Uterus (tissue), 3 donors: ENCODE measurements at regions not wholly inside any gene's neighbourhood (a gene's known extent, or its start where the extent isn't known, plus 50 kb on each side); places are given as distances from the start of the nearest gene placed in this dataset.

Experiments used
- DNase-seq, 2 donors: peaks; one replicate each; pipeline ENCODE4 v3.0.0-alpha.2; 2019 to 2020
- H3K27ac ChIP-seq, 2 donors: fragments of 200-600 bp; sonication (generic); 1 replicate in 1 of 2; 2 replicates in 1 of 2; pipeline ENCODE4 v1.5.1; 2016 to 2018
- H3K27me3 ChIP-seq, 2 donors: fragments of 200-600 bp; sonication (generic); one replicate each; pipeline ENCODE4 v1.5.1; 2018 to 2019; ENCODE audit warnings: control low read depth in 1 of 2
- H3K36me3 ChIP-seq, 2 donors: fragments of 200-600 bp; sonication (generic); one replicate each; pipeline ENCODE4 v1.5.1; 2019; ENCODE audit warnings: control low read depth in 1 of 2
- H3K4me1 ChIP-seq, 2 donors: fragments of 200-600 bp; sonication (generic); one replicate each; pipeline ENCODE4 v1.5.1; 2018 to 2019; ENCODE audit warnings: control low read depth in 1 of 2
- H3K4me3 ChIP-seq, 2 donors: fragments of 200-600 bp; sonication (generic); 1 replicate in 1 of 2; 2 replicates in 1 of 2; pipeline ENCODE4 v1.5.1; 2018 to 2019; ENCODE audit warnings: mild to moderate bottlenecking in 1 of 2
- H3K9me3 ChIP-seq, 2 donors: fragments of 200-600 bp; sonication (generic); one replicate each; pipeline ENCODE4 v1.5.1; 2019; ENCODE audit warnings: control low read depth in 1 of 2
- POLR2A ChIP-seq, 2 donors: fragments of 450-650 bp; IDR thresholded peaks; one replicate each; pipeline ENCODE4 v1.6.1; 2016; ENCODE audit warnings: antibody characterized with exemption in 2 of 2, mild to moderate bottlenecking in 1 of 2, moderate library complexity in 1 of 2
- intact Hi-C: fragments of 100-400 bp; cut with DNase I; formaldehyde crosslinking; loops from one replicate; pipeline ENCODE4 v1.15.1; 2023; ENCODE audit warnings: low total_unique reads
- TF ChIP-seq, protein P1 (sequence below), 4 experiments: fragments of 200-600 bp in 2 of 4; fragments of 450-650 bp in 2 of 4; sonication (generic) in 2 of 4; IDR thresholded peaks; one replicate each; pipeline ENCODE4 v1.5.1; 2016 to 2019; ENCODE audit warnings: antibody characterized with exemption in 4 of 4, mild to moderate bottlenecking in 2 of 4, moderate library complexity in 1 of 4
- donor health status: DM: yes; HTN: yes; CAD: no.

DNA sequence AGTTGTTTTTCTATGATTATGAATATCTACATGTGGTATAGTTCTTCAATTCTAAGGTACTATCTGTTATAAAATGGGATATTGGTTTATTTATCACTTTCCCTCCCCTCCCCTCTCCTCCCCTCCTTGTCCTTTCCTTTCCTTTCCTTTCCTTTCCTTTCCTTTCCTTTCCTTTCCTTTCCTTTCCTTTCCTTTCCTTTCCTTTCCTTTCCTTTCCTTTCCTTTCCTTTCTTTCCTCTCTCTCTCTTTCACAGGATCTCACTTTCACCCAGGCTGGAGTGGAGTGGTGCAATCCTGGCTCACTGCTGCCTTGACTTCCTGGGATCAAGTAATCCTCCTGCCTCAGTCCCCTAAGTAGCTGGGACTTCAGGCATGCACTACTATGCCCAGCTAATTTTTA lies 466.8 kb downstream of the DMAC1 start:
- H3K36me3 ChIP-seq = no peaks in the 10 kb centered on the region
- TF ChIP-seq, protein P1, sequence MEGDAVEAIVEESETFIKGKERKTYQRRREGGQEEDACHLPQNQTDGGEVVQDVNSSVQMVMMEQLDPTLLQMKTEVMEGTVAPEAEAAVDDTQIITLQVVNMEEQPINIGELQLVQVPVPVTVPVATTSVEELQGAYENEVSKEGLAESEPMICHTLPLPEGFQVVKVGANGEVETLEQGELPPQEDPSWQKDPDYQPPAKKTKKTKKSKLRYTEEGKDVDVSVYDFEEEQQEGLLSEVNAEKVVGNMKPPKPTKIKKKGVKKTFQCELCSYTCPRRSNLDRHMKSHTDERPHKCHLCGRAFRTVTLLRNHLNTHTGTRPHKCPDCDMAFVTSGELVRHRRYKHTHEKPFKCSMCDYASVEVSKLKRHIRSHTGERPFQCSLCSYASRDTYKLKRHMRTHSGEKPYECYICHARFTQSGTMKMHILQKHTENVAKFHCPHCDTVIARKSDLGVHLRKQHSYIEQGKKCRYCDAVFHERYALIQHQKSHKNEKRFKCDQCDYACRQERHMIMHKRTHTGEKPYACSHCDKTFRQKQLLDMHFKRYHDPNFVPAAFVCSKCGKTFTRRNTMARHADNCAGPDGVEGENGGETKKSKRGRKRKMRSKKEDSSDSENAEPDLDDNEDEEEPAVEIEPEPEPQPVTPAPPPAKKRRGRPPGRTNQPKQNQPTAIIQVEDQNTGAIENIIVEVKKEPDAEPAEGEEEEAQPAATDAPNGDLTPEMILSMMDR (IDR thresholded peaks at IDR 0.05) = no peak
- TF ChIP-seq POLR2A (IDR thresholded peaks at IDR 0.05) = no peak
- no peaks in the 10 kb centered on the region for H3K9me3 ChIP-seq
- intact Hi-C loops = no loop called here
- no peak for DNase-seq
- no peaks in the 10 kb centered on the region for H3K27me3 ChIP-seq
- no peak overlapping the region for H3K27ac ChIP-seq
- no peak overlapping the region for H3K4me3 ChIP-seq
- H3K4me1 ChIP-seq = no peaks in the 10 kb centered on the region

DNA sequence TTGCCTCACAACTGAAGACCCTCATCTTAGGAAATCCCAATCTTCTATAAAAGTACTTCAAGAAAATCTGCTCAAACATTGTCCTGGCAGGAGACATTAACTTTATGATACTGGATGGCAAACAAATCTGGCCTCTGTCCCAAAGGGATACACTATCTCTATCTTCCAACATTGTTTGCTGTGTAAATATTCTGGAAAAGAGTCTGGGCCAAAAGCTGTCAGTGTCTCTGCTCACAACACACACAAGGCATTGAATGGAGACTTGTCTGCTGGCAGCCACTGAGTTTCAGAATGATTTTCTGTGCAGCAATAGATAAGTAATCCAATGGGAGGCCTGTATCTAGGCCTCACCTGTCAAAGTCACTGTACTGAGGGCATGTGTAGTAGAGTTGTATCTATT lies 471.1 kb downstream of the DMAC1 start:
- Histone ChIP-seq H3K9me3 (no peaks in the 10 kb centered on the region), H3K27me3 (no peaks in the 10 kb centered on the region), H3K36me3 (no peaks in the 10 kb centered on the region), H3K4me3 (no peak overlapping the region), H3K27ac (no peak overlapping the region), H3K4me1 (no peaks in the 10 kb centered on the region)
- intact Hi-C loops = no loop called here
- TF ChIP-seq, protein P1 (IDR thresholded peaks at IDR 0.05) = no peak
- TF ChIP-seq POLR2A (IDR thresholded peaks at IDR 0.05) = no peak
- no peak for DNase-seq

DNA sequence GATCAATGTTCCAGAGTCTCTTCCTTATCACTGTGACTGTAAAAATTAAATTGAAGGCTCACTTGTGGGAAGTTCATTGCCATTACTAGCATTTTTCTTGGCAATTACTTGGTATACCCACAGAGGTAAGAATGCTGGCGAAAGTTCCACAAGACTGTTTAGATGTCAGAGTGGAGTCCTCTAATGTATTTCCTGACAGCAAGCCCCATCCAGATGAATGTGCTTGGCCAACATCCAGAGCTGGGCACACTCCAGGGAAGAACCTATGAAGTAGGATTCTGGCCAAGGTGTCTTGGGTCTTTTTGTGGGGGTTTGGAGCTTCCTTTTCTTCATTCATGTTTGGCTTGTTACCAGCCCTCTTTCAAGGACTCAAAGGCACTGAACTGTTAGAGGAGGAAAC lies 473.6 kb downstream of the DMAC1 start:
- TF ChIP-seq, protein P1 (IDR thresholded peaks at IDR 0.05) = no peak
- no peak for TF ChIP-seq POLR2A (IDR thresholded peaks at IDR 0.05)
- Histone ChIP-seq H3K4me3 (no peak overlapping the region), H3K27me3 (no peaks in the 10 kb centered on the region)

DNA sequence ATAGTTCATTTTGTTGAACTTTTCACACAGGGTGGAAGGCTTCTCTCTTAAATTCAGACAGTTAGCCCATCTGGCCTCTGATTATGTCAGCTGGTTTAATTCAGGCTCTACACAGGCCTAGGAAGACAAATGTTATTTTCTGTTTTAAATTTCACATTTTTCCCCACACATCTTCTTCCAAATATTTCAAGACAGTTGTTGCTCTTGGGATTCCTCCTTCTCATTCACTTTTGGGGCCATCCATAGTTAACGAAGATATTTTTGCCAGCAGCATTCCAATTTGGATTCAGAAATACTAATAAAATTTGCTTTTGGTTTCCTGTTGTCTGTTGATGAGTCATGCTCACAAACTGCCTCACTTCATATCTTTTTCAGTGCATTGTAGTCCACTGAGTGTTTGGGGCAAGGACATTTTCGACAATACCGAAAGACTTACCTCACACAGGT lies 475.4 kb downstream of the DMAC1 start:
- Histone ChIP-seq H3K4me3 (no peak overlapping the region), H3K9me3 (no peaks in the 10 kb centered on the region), H3K4me1 (no peaks in the 10 kb centered on the region), H3K27me3 (no peaks in the 10 kb centered on the region), H3K27ac (peak overlapping the region in 1 of 2 donors; percentile 35), H3K36me3 (no peaks in the 10 kb centered on the region)
- no peak for DNase-seq
- TF ChIP-seq POLR2A (IDR thresholded peaks at IDR 0.05) = no peak
- TF ChIP-seq, protein P1 (IDR thresholded peaks at IDR 0.05) = no peak
- intact Hi-C loops = no loop called here

More for the DNA sequence above, 473.6 kb downstream of the DMAC1 start:
- intact Hi-C loops = no loop called here
- Histone ChIP-seq H3K27ac (no peak overlapping the region), H3K4me1 (no peaks in the 10 kb centered on the region), H3K9me3 (no peaks in the 10 kb centered on the region), H3K36me3 (no peaks in the 10 kb centered on the region)
- no peak for DNase-seq

DNA sequence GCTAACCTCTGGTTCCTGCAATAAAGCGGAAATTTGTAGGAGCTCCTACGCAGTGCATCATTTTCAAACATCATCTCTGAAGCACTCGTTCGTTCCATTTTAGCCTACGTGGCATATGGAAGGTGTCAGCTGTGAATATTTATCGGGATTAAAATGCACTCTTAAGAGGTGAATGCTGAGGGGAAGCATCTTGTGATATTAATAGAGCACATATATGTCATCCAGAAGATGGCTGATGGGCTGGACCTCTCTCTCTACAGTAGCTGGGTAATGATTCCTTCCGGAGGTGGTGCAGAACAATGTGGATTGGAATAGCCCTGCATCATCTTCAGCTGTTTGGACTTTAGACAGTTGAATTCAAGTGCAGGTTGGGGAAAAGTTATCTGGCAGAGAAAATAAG lies 478.7 kb downstream of the DMAC1 start:
- Histone ChIP-seq H3K4me1 (peaks cover 0 to 7% of the 10 kb centered on the region in 2 donors), H3K36me3 (no peaks in the 10 kb centered on the region), H3K27ac (no peak overlapping the region), H3K4me3 (no peak overlapping the region), H3K9me3 (no peaks in the 10 kb centered on the region), H3K27me3 (no peaks in the 10 kb centered on the region)
- intact Hi-C loops = no loop called here
- TF ChIP-seq, protein P1 (IDR thresholded peaks at IDR 0.05) = no peak
- TF ChIP-seq POLR2A (IDR thresholded peaks at IDR 0.05) = no peak
- no peak for DNase-seq
